Cardiac muscle cell (in vitro differentiated cells and primary cell): ENCODE measurements at regions not wholly inside any gene's neighbourhood (a gene's known extent, or its start where the extent isn't known, plus 50 kb on each side); places are given as distances from the start of the nearest gene placed in this dataset.

Experiments
- DNase-seq, 2 donors: peaks; one replicate each; pipeline versions ENCODE4 v3.0.0 to v3.0.0-alpha.2; 2010 to 2017; ENCODE audit warnings: low read depth in 1 of 2, low spot score in 1 of 2
- H3K27ac ChIP-seq: fragments of 200-600 bp; sonication (generic); 2 replicates; pipeline ENCODE4 v1.5.1; 2016
- H3K27me3 ChIP-seq: fragments of 200-600 bp; sonication (generic); 2 replicates; pipeline ENCODE4 v1.6.0; 2016; ENCODE audit warnings: control low read depth
- H3K36me3 ChIP-seq: fragments of 200-600 bp; sonication (generic); 2 replicates; pipeline ENCODE4 v1.5.1; 2016; ENCODE audit warnings: control low read depth
- H3K4me1 ChIP-seq: fragments of 200-600 bp; sonication (generic); 2 replicates; pipeline ENCODE4 v1.8.1; 2017; ENCODE audit warnings: low read depth, mild to moderate bottlenecking, mixed run types
- H3K4me3 ChIP-seq: fragments of 200-600 bp; sonication (generic); 2 replicates; pipeline ENCODE4 v1.5.1; 2016; ENCODE audit warnings: mild to moderate bottlenecking
- H3K9me3 ChIP-seq: fragments of 200-600 bp; sonication (generic); 2 replicates; pipeline ENCODE4 v1.5.1; 2017; ENCODE audit warnings: low read depth, mild to moderate bottlenecking, control low read depth
- CTCF ChIP-seq: IDR thresholded peaks from 2 replicates; pipeline ENCODE4 v1.5.1; 2012; ENCODE audit warnings: low read depth, mild to moderate bottlenecking, low read length

DNA sequence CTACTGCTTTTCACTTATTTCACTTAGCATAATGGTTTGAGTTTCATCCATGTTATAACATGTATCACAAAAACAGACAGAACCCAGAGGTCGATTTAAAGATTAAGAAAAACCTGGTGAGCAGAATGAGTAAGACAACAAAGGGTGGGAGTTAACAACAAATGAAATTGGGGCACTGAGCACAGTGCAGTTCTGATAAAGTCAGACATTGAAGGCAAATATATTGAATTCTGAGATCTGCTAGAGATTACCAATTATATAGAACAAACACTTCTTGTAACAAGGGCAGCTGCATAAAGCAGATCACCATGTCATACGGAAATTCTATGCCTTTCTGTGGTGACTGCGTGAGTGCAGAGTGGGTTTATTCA, 517.3 kb upstream of the RORB start:
- Histone ChIP-seq H3K27ac (no peak overlapping the region), H3K27me3 (no peaks in the 10 kb centered on the region), H3K36me3 (no peaks in the 10 kb centered on the region), H3K4me1 (no peaks in the 10 kb centered on the region), H3K4me3 (no peak overlapping the region), H3K9me3 (no peaks in the 10 kb centered on the region)
- TF ChIP-seq CTCF: no peak
- peak in 1 of 2 donors; percentile 0 for DNase-seq

DNA sequence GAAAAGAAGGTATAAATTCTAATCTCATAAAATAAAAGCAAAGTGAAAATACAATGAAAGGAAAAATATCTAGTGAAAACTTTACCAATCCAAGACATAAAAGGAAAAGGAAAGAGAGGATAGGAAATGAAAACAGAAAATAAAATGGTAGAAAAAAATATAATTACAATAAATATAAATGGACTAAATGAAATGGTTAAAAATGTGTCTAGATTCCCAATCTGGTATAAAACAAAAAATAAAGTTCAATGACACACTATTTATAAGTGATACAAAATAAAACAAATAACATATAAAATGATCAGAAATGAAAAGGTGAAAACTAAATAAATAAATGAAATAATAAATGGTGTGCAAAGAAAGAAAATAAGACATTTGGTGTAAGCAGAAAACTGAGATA, 516.4 kb upstream of the RORB start:
- no peak overlapping the region for H3K4me3 ChIP-seq
- no peak for DNase-seq
- no peaks in the 10 kb centered on the region for H3K36me3 ChIP-seq
- H3K27ac ChIP-seq: no peak overlapping the region
- no peak for TF ChIP-seq CTCF
- no peaks in the 10 kb centered on the region for H3K9me3 ChIP-seq
- no peaks in the 10 kb centered on the region for H3K27me3 ChIP-seq
- no peaks in the 10 kb centered on the region for H3K4me1 ChIP-seq

- no peak overlapping the region for H3K27ac ChIP-seq
- H3K36me3 ChIP-seq: no peaks in the 10 kb centered on the region
- DNase-seq: no peak
- H3K27me3 ChIP-seq: no peaks in the 10 kb centered on the region
- TF ChIP-seq CTCF: no peak
- H3K4me3 ChIP-seq: no peak overlapping the region
- no peaks in the 10 kb centered on the region for H3K4me1 ChIP-seq
- H3K9me3 ChIP-seq: no peaks in the 10 kb centered on the region
Measured at GRCh38 chr9:73981405-73981804, 515.7 kb upstream of the RORB start.

- Histone ChIP-seq H3K4me1 (no peaks in the 10 kb centered on the region), H3K27me3 (no peaks in the 10 kb centered on the region), H3K4me3 (no peak overlapping the region), H3K36me3 (no peaks in the 10 kb centered on the region), H3K27ac (no peak overlapping the region), H3K9me3 (no peaks in the 10 kb centered on the region)
- TF ChIP-seq CTCF: no peak
- DNase-seq: no peak
Measured at GRCh38 chr9:73995836-73996235, 501.3 kb upstream of the RORB start.

DNA sequence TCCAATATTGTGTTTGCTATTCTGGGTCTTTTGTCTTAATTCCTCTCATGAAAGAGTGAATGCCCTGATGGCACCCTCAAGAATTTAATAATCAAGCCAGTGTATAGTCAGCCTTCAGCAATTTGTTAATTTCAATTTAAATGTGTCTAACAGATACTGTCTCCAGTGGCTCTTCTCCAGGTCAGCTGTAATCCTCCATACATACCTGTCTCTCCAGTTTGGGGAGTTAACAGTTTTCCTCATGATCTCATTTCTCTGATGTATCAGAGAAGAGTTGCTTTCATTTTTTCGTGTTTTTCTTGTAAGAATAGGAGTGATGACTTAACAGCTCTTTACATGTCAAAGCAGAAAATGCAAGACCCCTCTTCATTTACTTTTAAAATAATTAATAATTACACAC, 500.3 kb upstream of the RORB start:
- TF ChIP-seq CTCF: no peak
- Histone ChIP-seq H3K4me1 (no peaks in the 10 kb centered on the region), H3K27ac (no peak overlapping the region), H3K4me3 (no peak overlapping the region), H3K27me3 (no peaks in the 10 kb centered on the region), H3K9me3 (no peaks in the 10 kb centered on the region), H3K36me3 (no peaks in the 10 kb centered on the region)
- no peak for DNase-seq

GRCh38 chr9:74001382-74001781, 495.8 kb upstream of the RORB start:
- H3K4me3 ChIP-seq: no peak overlapping the region
- no peak overlapping the region for H3K27ac ChIP-seq
- H3K4me1 ChIP-seq: no peaks in the 10 kb centered on the region
- no peaks in the 10 kb centered on the region for H3K9me3 ChIP-seq
- DNase-seq: no peak
- H3K36me3 ChIP-seq: no peaks in the 10 kb centered on the region
- H3K27me3 ChIP-seq: no peaks in the 10 kb centered on the region
- no peak for TF ChIP-seq CTCF
